ENCODE measurements at regions not wholly inside any gene's neighbourhood (a gene's known extent, or its start where the extent isn't known, plus 50 kb on each side); places are given as distances from the start of the nearest gene placed in this dataset.
"Not testable (repeated sequence)": the region's sequence is repeated elsewhere in the genome, so short reads cannot be mapped to it uniquely, and the experiment has no call there.

GRCh38 chr2:204127238-204127637 lies 190.7 kb downstream of the ICOS start:
- no peaks in the 10 kb centered on the region for H3K4me1 Mint-ChIP-seq
- peaks cover 1% of the 10 kb centered on the region for H3K9me3 Mint-ChIP-seq
- no peak overlapping the region for H3K27ac Mint-ChIP-seq
- H3K27me3 Mint-ChIP-seq, result peaks cover 6% of the 10 kb centered on the region
- no peaks in the 10 kb centered on the region for H3K36me3 Mint-ChIP-seq
- H3K4me3 Mint-ChIP-seq, result no peak overlapping the region
- ATAC-seq (ENCODE audit: low read depth) (no peak), DNase-seq (ENCODE audit: low spot score in 2 of 2) (no peak)

GRCh38 chr2:204129591-204130294 lies 193.2 kb downstream of the ICOS start:
- Mint-ChIP-seq H3K4me1 (no peaks in the 10 kb centered on the region), H3K4me3 (no peak overlapping the region), H3K36me3 (no peaks in the 10 kb centered on the region), H3K27ac (no peak overlapping the region), H3K27me3 (peaks cover 3% of the 10 kb centered on the region), H3K9me3 (no peaks in the 10 kb centered on the region)
- ATAC-seq (ENCODE audit: low read depth) (no peak), DNase-seq (ENCODE audit: low spot score in 2 of 2) (no peak)

GRCh38 chr2:204131621-204132020 lies 195.1 kb downstream of the ICOS start:
- no peak for ATAC-seq (ENCODE audit: low read depth)
- no peak for DNase-seq (ENCODE audit: low spot score in 2 of 2)
- no peaks in the 10 kb centered on the region for H3K36me3 Mint-ChIP-seq
- no peaks in the 10 kb centered on the region for H3K9me3 Mint-ChIP-seq
- H3K4me3 Mint-ChIP-seq, result no peak overlapping the region
- peaks cover 3% of the 10 kb centered on the region for H3K27me3 Mint-ChIP-seq
- H3K4me1 Mint-ChIP-seq, result no peaks in the 10 kb centered on the region
- no peak overlapping the region for H3K27ac Mint-ChIP-seq

GRCh38 chr2:204133476-204133875 lies 196.9 kb downstream of the ICOS start:
- ATAC-seq (ENCODE audit: low read depth) (no peak), DNase-seq (ENCODE audit: low spot score in 2 of 2) (no peak)
- Mint-ChIP-seq H3K27me3 (peaks cover 3% of the 10 kb centered on the region), H3K36me3 (no peaks in the 10 kb centered on the region), H3K27ac (no peak overlapping the region), H3K4me1 (no peaks in the 10 kb centered on the region), H3K9me3 (no peaks in the 10 kb centered on the region), H3K4me3 (no peak overlapping the region)

- Mint-ChIP-seq H3K27ac (no peak overlapping the region), H3K4me1 (no peaks in the 10 kb centered on the region), H3K36me3 (no peaks in the 10 kb centered on the region), H3K9me3 (no peaks in the 10 kb centered on the region), H3K27me3 (peaks cover 3% of the 10 kb centered on the region), H3K4me3 (no peak overlapping the region)
- no peak for ATAC-seq (ENCODE audit: low read depth)
- DNase-seq (ENCODE audit: low spot score in 2 of 2), result no peak
Measured at GRCh38 chr2:204134421-204134820, 197.9 kb downstream of the ICOS start.

- no peak for ATAC-seq (ENCODE audit: low read depth)
- no peak overlapping the region for H3K27ac Mint-ChIP-seq
- H3K36me3 Mint-ChIP-seq, result no peaks in the 10 kb centered on the region
- no peak overlapping the region for H3K4me3 Mint-ChIP-seq
- no peaks in the 10 kb centered on the region for H3K4me1 Mint-ChIP-seq
- no peak for DNase-seq (ENCODE audit: low spot score in 2 of 2)
- peaks cover 3% of the 10 kb centered on the region for H3K27me3 Mint-ChIP-seq
- H3K9me3 Mint-ChIP-seq, result no peaks in the 10 kb centered on the region
Measured at GRCh38 chr2:204135752-204136151, 199.2 kb downstream of the ICOS start.

- H3K4me1 Mint-ChIP-seq, result no peaks in the 10 kb centered on the region
- H3K4me3 Mint-ChIP-seq, result no peak overlapping the region
- no peaks in the 10 kb centered on the region for H3K36me3 Mint-ChIP-seq
- no peak overlapping the region for H3K27ac Mint-ChIP-seq
- peaks cover 3% of the 10 kb centered on the region for H3K27me3 Mint-ChIP-seq
- no peaks in the 10 kb centered on the region for H3K9me3 Mint-ChIP-seq
- no peak for ATAC-seq (ENCODE audit: low read depth)
- DNase-seq (ENCODE audit: low spot score in 2 of 2), result no peak
Measured at GRCh38 chr2:204138206-204138605, 201.6 kb downstream of the ICOS start.

- no peaks in the 10 kb centered on the region for H3K9me3 Mint-ChIP-seq
- H3K27ac Mint-ChIP-seq, result no peak overlapping the region
- H3K4me3 Mint-ChIP-seq, result no peak overlapping the region
- no peaks in the 10 kb centered on the region for H3K36me3 Mint-ChIP-seq
- peaks cover 3% of the 10 kb centered on the region for H3K27me3 Mint-ChIP-seq
- ATAC-seq (ENCODE audit: low read depth) (no peak), DNase-seq (ENCODE audit: low spot score in 2 of 2) (no peak)
- no peaks in the 10 kb centered on the region for H3K4me1 Mint-ChIP-seq
Measured at GRCh38 chr2:204140246-204140645, 203.7 kb downstream of the ICOS start.

GRCh38 chr2:204143216-204144014 lies 206.9 kb downstream of the ICOS start:
- no peaks in the 10 kb centered on the region for H3K4me1 Mint-ChIP-seq
- H3K4me3 Mint-ChIP-seq, result no peak overlapping the region
- DNase-seq (ENCODE audit: low spot score in 2 of 2), result no peak
- no peak for ATAC-seq (ENCODE audit: low read depth)
- H3K9me3 Mint-ChIP-seq, result no peaks in the 10 kb centered on the region
- no peaks in the 10 kb centered on the region for H3K36me3 Mint-ChIP-seq
- no peak overlapping the region for H3K27ac Mint-ChIP-seq
- H3K27me3 Mint-ChIP-seq, result peaks cover 7% of the 10 kb centered on the region

GRCh38 chr2:204144492-204144891 lies 207.9 kb downstream of the ICOS start:
- H3K36me3 Mint-ChIP-seq, result no peaks in the 10 kb centered on the region
- peaks cover 7% of the 10 kb centered on the region for H3K27me3 Mint-ChIP-seq
- DNase-seq (ENCODE audit: low spot score in 2 of 2), result no peak
- H3K27ac Mint-ChIP-seq, result no peak overlapping the region
- H3K4me1 Mint-ChIP-seq, result no peaks in the 10 kb centered on the region
- no peaks in the 10 kb centered on the region for H3K9me3 Mint-ChIP-seq
- ATAC-seq (ENCODE audit: low read depth), result no peak
- H3K4me3 Mint-ChIP-seq, result no peak overlapping the region

- DNase-seq (ENCODE audit: low spot score in 2 of 2) (peak; percentile 49 to 59), ATAC-seq (ENCODE audit: low read depth) (peak; percentile 79)
- H3K36me3 Mint-ChIP-seq, result no peaks in the 10 kb centered on the region
- peaks cover 7% of the 10 kb centered on the region for H3K27me3 Mint-ChIP-seq
- H3K4me3 Mint-ChIP-seq, result peak overlapping the region; percentile 50
- H3K27ac Mint-ChIP-seq, result no peak overlapping the region
- H3K4me1 Mint-ChIP-seq, result no peaks in the 10 kb centered on the region
- H3K9me3 Mint-ChIP-seq, result no peaks in the 10 kb centered on the region
Measured at GRCh38 chr2:204145263-204145751, 208.7 kb downstream of the ICOS start.

GRCh38 chr2:204145791-204146190 lies 209.2 kb downstream of the ICOS start:
- DNase-seq (ENCODE audit: low spot score in 2 of 2), result no peak
- ATAC-seq (ENCODE audit: low read depth), result no peak
- Mint-ChIP-seq H3K4me1 (no peaks in the 10 kb centered on the region), H3K4me3 (peak overlapping the region; percentile 50), H3K36me3 (no peaks in the 10 kb centered on the region), H3K9me3 (no peaks in the 10 kb centered on the region), H3K27ac (peak overlapping the region; percentile 12), H3K27me3 (peaks cover 5% of the 10 kb centered on the region)

GRCh38 chr2:204147040-204147439 lies 210.5 kb downstream of the ICOS start:
- H3K4me1 Mint-ChIP-seq; H3K27me3 Mint-ChIP-seq; H3K9me3 Mint-ChIP-seq; H3K27ac Mint-ChIP-seq; DNase-seq (ENCODE audit: low spot score in 2 of 2); H3K4me3 Mint-ChIP-seq; H3K36me3 Mint-ChIP-seq; ATAC-seq (ENCODE audit: low read depth): not testable (repeated sequence)

GRCh38 chr2:204150721-204151120 lies 214.2 kb downstream of the ICOS start:
- Mint-ChIP-seq H3K27ac (no peak overlapping the region), H3K27me3 (peaks cover 5% of the 10 kb centered on the region)
- ATAC-seq (ENCODE audit: low read depth), result no peak

More at GRCh38 chr2:204150721-204151120, 214.2 kb downstream of the ICOS start:
- H3K4me3 Mint-ChIP-seq, result no peak overlapping the region
- no peak for DNase-seq (ENCODE audit: low spot score in 2 of 2)
- H3K36me3 Mint-ChIP-seq, result no peaks in the 10 kb centered on the region
- no peaks in the 10 kb centered on the region for H3K9me3 Mint-ChIP-seq
- no peaks in the 10 kb centered on the region for H3K4me1 Mint-ChIP-seq
